NOMO-1 treated with dmso at 0.1 percent for 144 hours (cell line): ENCODE measurements at regions not wholly inside any gene's neighbourhood (a gene's known extent, or its start where the extent isn't known, plus 50 kb on each side); places are given as distances from the start of the nearest gene placed in this dataset.
A peak's percentile ranks its signal among the peaks of the same experiment; 100 is the strongest.
"Not testable (repeated sequence)": the region's sequence is repeated elsewhere in the genome, so short reads cannot be mapped to it uniquely, and the experiment has no call there.

Experiments used
- DNase-seq: peaks from one replicate; lab custom pipeline; 2025; ENCODE audit not compliant: unreplicated experiment; lab: John Stamatoyannopoulos, UW

DNA sequence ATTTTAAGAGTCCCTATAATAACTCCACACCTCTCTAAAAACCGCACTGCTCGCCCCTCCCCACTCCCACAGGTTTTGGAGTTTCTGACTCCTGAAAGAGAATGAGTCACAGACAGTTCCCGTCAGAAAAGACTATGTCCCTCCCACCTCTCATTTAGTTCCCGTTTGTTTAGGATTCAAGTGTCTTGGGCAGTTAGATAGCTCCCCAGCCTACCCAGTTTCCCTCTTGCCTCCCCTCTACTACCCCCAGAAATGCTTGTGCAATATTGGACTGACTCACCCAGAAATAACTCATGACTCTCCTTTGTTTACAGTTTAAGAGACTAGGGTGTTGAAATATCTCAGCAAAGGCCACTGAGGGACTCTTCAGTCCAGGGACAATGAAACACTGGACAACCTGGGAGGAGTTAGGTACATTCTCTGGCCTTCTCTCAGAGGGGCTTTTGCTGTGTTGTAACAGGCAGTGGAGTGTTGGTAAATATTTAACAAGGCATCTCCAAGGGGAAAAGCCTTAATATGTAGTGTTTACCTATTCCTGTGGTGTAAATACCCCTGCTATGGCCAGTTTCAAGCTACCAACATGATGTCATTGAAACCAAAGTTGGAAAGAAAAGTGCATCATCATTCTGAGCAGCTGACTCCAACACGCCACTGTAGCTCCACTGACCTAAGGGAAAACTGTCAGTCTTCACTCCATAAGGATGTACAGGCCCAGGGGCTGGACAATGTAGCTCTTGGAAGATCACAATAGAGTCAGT lies 96.1 kb upstream of the CHD2 start:
- peak; percentile 99 for DNase-seq

DNA sequence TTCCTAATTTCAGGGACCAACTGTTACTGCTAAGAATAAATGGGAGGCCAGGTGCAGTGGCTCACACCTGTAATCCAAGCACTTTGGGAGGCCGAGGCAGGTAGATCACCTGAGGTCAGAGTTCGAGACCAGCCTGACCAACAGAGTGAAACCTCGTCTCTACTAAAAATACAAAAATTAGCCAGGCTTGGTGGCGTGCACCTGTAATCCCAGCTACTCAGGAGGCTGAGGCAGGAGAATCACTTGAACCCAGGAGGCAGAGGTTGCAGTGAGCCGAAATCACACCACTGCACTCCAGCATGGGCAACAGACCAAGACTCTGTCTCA lies 95.6 kb upstream of the CHD2 start:
- DNase-seq, result not testable (repeated sequence)

DNA sequence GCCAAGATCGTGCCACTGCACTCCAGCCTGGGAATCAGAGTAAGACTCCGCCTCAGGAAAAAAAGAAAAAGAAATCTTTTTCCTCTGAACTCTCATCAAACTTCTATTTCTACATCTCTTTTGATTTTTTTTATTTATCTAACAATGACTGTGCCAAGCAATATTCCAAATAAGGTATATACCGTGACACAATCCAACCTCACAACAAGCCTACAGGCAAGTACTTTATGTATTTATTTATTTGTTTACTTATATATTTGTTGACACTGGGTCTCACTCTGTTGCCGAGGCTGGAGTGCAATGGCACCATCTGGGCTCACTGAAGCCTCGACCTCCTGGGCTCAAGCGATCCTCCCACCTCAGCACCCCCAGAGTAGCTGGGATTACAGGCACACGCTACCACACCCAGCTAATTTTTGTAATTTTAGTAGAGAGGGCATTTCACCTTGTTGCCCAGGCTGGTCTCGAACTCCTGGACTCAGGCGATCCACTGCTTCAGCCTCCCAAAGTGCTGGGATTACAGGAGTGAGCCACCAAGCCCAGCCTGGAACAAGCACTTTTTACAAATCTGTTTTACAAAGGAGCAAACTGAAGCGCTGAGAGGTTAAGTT lies 94.9 kb upstream of the CHD2 start:
- DNase-seq, result no peak

DNA sequence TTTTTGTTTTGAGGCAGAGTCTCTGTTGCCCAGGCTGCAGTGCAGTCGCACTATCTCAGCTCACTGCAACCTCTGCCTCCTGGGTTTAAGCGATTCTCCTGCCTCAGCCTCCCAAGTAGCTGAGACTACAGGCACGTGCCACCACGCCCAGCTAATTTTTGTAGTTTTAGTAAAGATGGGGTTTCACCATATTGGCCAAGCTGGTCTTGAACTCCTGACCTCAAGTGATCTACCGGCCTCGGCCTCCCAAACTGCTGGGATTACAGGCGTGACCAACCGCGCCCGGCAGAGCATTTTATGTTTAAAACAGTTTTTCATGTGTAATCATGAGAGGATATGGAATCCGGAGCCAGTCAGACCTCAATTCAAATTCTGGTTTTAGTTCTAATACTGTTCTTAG lies 94.0 kb upstream of the CHD2 start:
- not testable (repeated sequence) for DNase-seq

DNA sequence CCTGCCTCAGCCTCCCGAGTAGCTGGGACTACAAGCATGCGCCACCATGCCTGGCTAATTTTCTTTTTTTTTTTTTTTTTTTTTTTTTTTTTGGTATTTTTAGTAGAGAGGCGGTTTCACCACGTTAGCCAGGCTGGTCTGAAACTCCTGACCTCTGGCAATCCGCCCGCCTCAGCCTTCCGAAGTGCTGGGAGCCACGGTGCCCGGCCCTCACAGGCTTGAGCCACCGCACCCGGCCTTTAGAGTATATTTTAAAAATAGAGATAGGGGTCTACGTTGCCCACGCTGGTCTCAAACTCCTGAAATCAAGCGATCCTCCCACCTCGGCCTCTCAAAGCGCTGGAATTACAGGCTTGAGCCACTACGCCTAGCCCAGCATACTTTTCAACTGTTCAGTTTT lies 93.4 kb upstream of the CHD2 start:
- DNase-seq, result no peak

DNA sequence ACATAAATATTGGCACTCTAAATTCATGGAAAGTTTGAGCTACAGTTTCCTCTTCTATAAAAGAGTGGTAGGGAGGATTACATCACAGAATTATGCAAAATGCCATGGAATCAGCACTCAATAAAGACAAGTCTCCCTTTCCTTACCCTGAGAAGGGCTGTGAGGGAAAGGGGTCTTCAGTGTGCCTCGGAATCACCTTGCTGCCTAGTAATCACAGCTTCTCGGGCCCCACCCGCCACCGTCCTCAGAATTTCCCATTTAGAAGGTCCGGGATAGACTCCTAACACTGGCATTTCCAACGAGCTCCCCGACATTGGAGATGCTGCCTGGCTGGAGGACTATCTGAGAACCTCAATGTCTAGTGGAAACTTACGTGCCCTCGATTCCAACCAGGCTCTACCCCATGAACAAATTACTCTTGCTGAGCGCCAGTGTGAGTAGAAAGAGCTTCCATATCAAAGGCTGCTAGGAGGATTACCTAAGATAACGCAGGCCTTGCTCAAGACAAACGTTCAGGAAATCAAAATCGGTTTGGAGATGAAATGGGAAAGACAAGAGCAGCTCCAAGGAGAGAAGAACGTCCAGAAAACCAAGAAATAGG lies 92.1 kb upstream of the CHD2 start:
- DNase-seq, result peak; percentile 57

DNA sequence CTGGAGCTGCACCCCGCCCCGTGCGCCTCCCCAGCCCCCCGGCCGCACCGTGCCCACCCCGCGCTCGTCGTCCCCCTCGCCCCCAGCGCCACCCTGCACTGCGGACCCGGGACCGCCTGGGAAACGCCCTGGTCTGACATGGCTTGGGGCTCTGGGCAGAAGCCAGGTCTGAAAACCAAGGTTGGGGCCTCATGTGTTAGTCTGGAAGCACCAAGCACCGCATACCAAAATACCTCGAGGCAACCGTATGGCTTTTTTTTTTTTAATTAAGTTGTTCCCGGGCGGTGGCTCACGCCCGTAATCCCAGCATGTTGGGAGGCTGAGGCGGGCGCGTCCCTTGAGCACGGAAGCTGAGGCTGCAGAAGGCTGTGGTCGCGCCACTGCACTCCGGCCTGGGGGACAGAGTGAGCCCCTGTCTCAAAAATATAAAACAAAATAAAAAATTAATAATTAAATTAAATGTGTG lies 91.5 kb upstream of the CHD2 start:
- no peak for DNase-seq

DNA sequence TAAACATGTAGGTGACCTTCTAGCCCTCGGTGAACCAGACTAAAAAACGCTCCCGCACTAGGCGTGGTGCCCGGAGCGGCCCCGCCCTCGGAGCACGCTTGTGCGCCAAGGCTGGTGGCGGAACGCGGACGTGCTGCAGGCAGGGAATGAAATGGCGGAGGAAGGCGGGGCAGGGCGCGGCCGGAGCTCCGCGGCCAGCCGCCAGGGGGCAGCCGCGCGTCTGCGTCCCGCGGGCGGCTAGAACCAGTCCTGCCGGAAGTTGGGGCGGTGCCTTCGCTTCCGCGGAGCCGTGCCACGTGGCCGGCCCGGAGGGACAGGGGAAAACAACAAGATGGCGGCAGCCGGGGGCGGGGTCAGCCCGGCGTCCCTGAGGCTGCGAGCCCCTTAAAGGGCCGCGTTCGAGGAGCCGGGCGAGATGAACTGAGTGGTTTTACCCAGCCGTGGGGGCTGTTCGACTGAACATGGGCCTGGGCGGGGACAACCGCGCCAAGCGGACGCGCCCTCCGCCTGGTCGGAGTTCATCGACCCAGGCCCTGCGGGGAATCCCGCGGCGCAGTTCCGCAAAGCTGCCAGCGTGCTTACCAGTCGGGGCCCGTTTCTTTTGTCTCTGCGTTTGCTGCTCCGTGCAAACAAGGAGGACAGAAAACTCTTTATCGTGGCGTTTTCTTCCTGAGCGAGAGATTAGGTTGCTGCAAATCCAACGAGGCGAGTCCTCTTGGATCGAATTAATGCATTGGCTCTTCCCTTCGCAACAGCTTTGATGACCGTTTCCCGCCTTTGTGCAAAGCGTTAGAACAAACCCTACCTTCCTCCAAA lies 90.9 kb upstream of the CHD2 start:
- peak; percentile 97 for DNase-seq

DNA sequence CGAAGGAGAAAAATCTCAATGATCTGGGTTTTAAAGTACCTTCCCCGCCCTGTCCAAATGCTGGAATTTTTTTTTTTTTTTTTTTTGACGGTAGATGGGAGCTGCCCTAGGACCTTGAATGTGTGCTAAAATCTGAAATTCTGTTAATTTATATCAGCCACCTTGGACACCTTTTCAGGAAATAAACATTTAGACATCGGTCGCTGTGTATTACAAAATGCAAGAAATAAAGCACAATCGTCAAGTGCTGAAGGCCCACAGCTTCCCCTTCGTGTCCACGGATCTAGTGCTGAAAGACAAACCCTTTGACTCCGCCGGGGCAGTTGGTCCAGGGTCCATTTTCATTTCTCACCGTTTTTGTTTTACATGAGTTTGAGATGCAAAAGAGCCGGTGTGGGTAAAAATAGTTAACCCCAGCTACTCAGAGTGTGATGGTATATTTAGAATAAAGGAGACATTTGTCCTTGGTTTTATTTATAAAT lies 90.2 kb upstream of the CHD2 start:
- DNase-seq, result peak; percentile 55

DNA sequence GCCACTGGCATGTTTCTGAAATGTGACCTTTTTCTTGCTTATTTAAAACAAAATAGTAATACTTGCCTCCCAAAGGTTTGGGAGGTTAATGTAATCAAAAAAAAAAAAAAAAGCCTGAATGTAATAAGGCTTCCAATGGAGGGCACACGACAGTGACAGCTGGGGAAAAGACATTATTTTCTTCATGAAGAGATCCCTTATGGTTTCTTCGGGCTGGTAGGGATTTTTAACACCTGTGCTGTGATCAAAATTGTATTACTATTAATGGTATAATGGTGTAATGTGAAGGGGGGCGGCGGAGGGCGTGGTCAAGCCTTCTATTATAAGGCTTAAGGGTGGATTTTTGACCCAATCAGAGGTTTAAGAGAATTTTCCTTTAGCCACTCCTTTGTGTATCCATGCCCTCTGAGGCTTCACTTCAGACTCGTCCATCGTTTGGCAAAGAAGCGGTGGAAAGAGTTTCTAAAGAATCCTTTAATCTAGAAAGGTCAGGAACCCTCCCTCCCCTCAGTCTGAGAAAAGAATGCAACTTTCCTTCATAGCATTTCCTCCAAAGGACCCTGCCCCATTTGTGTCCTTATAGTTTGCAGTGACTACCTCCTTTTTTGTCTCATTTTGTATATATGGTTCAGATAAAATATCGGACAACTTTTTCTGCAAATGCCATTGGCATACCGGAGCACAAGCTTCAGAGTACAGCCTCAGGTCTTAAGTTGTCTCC lies 89.5 kb upstream of the CHD2 start:
- peak; percentile 33 for DNase-seq

DNA sequence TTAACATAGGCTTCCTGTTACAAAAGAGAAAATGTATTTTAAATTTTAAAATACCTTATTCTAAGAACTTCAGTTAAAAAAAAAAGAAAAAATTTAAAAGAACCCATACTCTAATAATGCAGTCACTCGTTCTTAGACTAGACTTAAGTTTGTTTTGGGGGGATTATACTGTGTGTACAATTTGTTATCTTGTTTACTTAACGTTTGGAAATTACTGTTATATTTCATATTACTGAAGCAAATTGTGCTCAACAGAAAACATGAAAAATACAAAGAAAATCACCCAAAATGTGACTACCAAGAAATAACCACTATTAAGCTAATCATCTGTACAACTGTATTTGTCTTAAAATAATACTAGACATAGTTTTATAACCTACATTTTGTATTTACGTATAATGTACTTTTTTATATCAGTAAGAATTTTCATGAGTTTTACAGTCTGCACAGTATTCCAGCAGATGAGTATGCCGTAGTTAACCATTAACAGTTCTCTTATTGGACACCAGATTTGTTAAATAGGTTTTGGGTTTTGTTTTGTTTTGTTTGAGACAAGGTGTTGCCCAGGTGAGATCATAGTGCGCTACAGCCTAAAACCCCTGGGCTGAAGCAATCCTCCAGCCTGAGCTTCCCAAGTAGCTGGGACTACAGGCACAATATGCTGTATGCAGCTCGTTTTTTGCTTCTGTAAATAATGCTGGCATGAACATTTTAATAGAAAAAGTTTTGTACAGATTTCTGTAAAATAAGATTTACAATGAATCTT lies 88.8 kb upstream of the CHD2 start:
- no peak for DNase-seq

DNA sequence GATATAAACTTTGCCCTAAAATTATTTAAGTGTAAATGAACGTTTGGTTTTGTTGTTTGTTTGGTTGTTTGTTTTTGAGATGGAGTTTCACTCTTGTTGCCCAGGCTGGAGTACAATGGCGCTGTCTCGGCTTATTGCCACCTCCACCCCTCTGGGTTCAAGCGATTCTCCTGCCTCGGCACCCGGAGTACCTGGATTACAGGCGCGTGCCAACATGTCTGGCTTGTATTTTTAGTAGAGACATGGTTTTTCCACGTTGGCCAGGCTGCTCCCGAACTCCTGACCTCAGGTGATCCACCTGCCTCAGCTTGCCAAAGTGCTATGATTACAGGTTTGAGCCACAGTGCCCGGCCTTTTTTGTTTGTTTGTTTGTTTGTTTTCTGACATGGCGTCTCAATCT lies 87.9 kb upstream of the CHD2 start:
- no peak for DNase-seq

DNA sequence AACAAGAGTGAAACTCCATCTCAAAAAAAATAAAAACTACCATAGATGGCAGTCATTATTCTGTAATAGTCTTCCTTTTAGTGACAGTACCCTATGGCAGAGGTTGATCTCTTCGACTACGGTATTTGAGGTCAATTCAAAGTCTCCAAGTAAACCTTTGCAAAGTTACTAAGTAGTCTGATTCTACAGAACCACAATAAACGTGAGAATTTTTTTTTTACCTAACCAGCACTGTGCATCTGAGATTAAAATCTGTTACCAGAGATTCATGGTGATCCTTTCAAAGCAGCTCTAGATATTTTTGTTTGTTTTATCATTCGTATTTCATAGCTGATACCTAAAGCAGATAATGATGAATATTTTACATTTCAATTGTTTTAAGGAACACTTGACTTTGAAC lies 86.6 kb upstream of the CHD2 start:
- no peak for DNase-seq

DNA sequence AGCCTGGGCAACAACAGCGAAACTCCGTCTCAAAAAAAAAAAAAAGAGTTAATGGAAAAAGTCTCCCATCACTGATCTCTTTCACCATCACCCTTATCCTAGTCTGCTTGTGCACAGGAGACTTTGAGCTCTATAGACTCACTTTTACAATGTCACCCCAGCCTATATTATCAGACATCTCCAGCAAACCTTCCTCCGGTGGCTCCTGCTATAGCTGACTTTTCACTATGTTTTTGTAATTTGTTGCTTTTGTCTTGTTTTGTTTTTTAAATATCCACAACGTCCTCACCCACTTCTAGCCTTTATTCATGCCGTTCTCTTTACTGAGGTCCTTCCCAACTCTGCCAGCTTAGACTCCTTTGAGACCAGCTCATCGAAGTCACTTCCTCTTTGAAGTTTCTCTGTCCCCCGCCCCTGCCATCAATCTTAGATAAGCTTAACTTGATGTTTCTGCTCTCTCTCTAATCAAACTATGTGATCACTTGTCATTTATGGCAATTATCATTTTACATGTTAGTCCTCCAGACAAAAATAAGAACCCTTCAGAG lies 82.7 kb upstream of the CHD2 start:
- DNase-seq, result peak; percentile 53

DNA sequence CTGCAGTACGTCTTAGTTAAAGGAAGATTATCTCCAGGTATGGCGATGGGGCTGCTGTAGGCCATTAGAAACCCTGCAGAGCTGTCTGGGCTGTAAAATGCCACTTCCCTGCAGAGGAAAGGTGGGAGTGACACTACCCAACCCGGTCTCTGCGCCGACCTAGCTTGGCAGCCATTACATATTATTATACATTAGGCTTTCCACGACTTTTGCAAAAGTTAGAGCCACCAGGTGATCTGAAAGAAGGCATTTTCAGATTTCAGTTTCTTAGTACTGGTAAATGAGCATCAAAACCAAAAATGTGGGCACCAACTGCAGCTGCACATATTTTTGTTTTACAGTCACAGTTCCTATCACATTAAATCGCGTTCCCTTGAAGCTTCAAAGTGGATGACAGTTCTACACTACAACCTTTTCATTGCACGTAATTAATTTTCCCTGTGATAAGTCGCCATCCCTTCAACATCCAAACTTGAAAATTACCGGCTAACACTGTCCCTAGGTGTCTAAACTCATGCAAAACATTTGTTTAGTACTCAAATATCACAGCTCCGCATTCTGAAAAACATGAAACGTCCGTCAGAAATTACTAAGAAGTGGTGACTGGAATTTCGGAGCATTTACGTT lies 81.4 kb upstream of the CHD2 start:
- DNase-seq, result no peak

DNA sequence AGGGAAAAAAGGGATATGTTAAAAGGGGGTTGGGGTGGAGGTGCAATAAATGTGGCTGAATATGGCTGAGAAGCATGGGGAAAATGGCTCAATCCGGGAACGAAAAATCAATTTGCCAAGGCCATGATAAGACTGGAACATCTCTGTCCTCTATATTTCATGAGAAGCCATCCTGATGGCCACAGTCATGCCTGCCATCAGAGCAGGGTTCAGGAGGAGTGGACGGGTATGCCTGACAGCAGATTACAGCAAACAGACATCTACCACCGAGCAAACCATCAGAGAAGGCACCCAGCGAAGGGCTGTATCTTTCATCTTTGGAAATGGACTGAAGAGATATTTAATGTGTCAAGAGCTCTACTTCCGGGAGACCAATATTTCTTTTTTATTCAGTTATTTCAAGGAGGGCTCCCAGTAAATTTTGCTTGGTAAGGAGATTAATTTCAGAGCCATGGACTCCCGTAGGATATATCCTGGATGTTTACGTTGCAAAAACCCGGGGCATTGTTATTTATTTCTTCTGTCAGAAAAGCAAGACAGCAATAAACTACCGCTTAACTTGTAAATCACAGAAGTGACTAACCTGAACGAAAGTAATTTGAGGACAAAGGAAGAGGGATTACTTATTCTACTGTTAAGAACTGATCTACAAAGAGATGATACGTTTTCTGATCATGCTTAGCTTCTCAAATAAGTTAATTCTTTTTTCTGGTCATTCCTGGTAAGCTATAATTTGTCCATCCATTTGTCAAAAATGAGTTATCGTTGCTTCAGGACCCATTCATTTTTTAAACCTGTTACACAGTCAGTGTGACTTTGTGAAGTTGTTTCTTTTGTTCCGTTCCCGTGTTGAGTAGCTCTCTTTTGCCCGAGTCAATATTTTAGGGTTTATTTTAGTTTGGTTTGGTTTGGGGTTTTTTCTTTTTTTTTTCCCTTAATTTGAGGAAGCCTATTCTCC lies 80.6 kb upstream of the CHD2 start:
- DNase-seq, result no peak

DNA sequence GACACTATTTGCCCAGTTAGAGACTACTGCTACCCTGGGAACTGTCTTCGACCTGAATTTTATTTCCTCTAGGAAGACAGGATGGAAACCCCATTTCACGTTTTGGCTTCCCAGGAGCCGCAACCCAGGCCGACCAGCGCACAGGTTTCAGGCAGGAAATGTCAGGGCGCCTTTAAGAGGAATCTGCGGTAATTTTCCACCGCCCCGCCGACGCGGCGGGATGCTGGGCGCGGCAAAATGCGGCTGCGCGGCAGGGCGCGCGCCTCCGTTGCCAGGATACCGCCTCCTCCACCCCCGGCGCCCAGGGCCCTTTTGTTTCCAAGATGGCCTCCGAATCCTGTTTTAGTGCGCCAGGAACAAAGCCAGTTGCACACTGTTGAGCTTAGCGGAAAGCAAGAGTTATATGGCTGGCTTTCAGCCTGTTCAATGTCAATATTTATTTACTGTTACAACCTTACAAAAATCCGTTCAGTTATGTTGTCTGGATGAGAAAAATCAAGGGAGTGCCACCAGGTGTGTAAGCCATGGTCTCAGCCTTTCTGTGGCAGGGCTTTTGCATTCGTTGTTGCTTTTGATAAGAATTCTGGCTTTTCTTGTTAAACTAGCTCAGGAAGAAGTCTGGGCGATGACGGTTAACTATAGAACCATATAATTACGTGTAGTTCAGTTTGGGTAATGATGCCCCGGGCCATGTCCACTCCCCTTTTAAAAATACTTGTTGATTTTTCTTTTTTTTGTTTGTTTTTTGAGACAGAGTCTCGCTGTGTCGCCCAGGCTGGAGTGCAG lies 79.7 kb upstream of the CHD2 start:
- peak; percentile 85 for DNase-seq
